ENCODE measurements at regions not wholly inside any gene's neighbourhood (a gene's known extent, or its start where the extent isn't known, plus 50 kb on each side); places are given as distances from the start of the nearest gene placed in this dataset.

- H3K36me3 ChIP-seq = no peaks in the 10 kb centered on the region
- H3K4me1 ChIP-seq = no peaks in the 10 kb centered on the region
- H3K27me3 ChIP-seq = no peaks in the 10 kb centered on the region
- no peak overlapping the region for H3K9ac ChIP-seq (ENCODE audit: low read depth in 2 of 2, low read length in 2 of 2)
- TF ChIP-seq CTCF (IDR thresholded peaks at IDR 0.05) = no peak
- no peak overlapping the region for H3K4me3 ChIP-seq
- intact Hi-C loops (cut with DNase I) = no loop called here
- H3K27ac ChIP-seq = no peak overlapping the region
- no peak for DNase-seq
- no peaks in the 10 kb centered on the region for H3K9me3 ChIP-seq
Measured at GRCh38 chr9:108672475-108673190, 183.2 kb downstream of the ACTL7B start.

GRCh38 chr9:108671794-108672193 is 184.0 kb downstream of the ACTL7B start:
- Histone ChIP-seq H3K4me3 (no peak overlapping the region), H3K9me3 (no peaks in the 10 kb centered on the region), H3K27me3 (no peaks in the 10 kb centered on the region), H3K36me3 (no peaks in the 10 kb centered on the region), H3K27ac (no peak overlapping the region), H3K4me1 (no peaks in the 10 kb centered on the region), H3K9ac (ENCODE audit: low read depth in 2 of 2, low read length in 2 of 2) (no peak overlapping the region)
- intact Hi-C loops (cut with DNase I) = no loop called here
- no peak for TF ChIP-seq CTCF (IDR thresholded peaks at IDR 0.05)
- DNase-seq = no peak

GRCh38 chr9:108671176-108671575 is 184.6 kb downstream of the ACTL7B start:
- no peak overlapping the region for H3K27ac ChIP-seq
- TF ChIP-seq CTCF (IDR thresholded peaks at IDR 0.05) = no peak
- H3K36me3 ChIP-seq = no peaks in the 10 kb centered on the region
- no peaks in the 10 kb centered on the region for H3K27me3 ChIP-seq
- H3K9ac ChIP-seq (ENCODE audit: low read depth in 2 of 2, low read length in 2 of 2) = no peak overlapping the region
- no peak overlapping the region for H3K4me3 ChIP-seq
- DNase-seq = no peak
- no peaks in the 10 kb centered on the region for H3K9me3 ChIP-seq
- intact Hi-C loops (cut with DNase I) = no loop called here
- H3K4me1 ChIP-seq = no peaks in the 10 kb centered on the region

- Histone ChIP-seq H3K27me3 (no peaks in the 10 kb centered on the region), H3K9ac (ENCODE audit: low read depth in 2 of 2, low read length in 2 of 2) (no peak overlapping the region), H3K9me3 (no peaks in the 10 kb centered on the region), H3K4me3 (no peak overlapping the region), H3K27ac (no peak overlapping the region), H3K4me1 (peaks cover 1% of the 10 kb centered on the region), H3K36me3 (no peaks in the 10 kb centered on the region)
- TF ChIP-seq CTCF (IDR thresholded peaks at IDR 0.05) = no peak
- intact Hi-C loops (cut with DNase I) = no loop called here
- no peak for DNase-seq
Measured at GRCh38 chr9:108668938-108669335, 186.8 kb downstream of the ACTL7B start.

- TF ChIP-seq CTCF (IDR thresholded peaks at IDR 0.05) = no peak
- Histone ChIP-seq H3K4me3 (no peak overlapping the region), H3K4me1 (peaks cover 5% of the 10 kb centered on the region), H3K27ac (no peak overlapping the region), H3K36me3 (no peaks in the 10 kb centered on the region), H3K27me3 (no peaks in the 10 kb centered on the region), H3K9ac (ENCODE audit: low read depth in 2 of 2, low read length in 2 of 2) (no peak overlapping the region), H3K9me3 (no peaks in the 10 kb centered on the region)
- DNase-seq = no peak
- intact Hi-C loops (cut with DNase I) = no loop called here
Measured at GRCh38 chr9:108668191-108668937, 187.4 kb downstream of the ACTL7B start.
